Uterus (tissue), 3 donors: ENCODE measurements at regions not wholly inside any gene's neighbourhood (a gene's known extent, or its start where the extent isn't known, plus 50 kb on each side); places are given as distances from the start of the nearest gene placed in this dataset.

Experiments used
- DNase-seq, 2 donors: peaks; one replicate each; pipeline ENCODE4 v3.0.0-alpha.2; 2019 to 2020
- H3K27ac ChIP-seq, 2 donors: fragments of 200-600 bp; sonication (generic); 1 replicate in 1 of 2; 2 replicates in 1 of 2; pipeline ENCODE4 v1.5.1; 2016 to 2018
- H3K27me3 ChIP-seq, 2 donors: fragments of 200-600 bp; sonication (generic); one replicate each; pipeline ENCODE4 v1.5.1; 2018 to 2019; ENCODE audit warnings: control low read depth in 1 of 2
- H3K36me3 ChIP-seq, 2 donors: fragments of 200-600 bp; sonication (generic); one replicate each; pipeline ENCODE4 v1.5.1; 2019; ENCODE audit warnings: control low read depth in 1 of 2
- H3K4me1 ChIP-seq, 2 donors: fragments of 200-600 bp; sonication (generic); one replicate each; pipeline ENCODE4 v1.5.1; 2018 to 2019; ENCODE audit warnings: control low read depth in 1 of 2
- H3K4me3 ChIP-seq, 2 donors: fragments of 200-600 bp; sonication (generic); 1 replicate in 1 of 2; 2 replicates in 1 of 2; pipeline ENCODE4 v1.5.1; 2018 to 2019; ENCODE audit warnings: mild to moderate bottlenecking in 1 of 2
- H3K9me3 ChIP-seq, 2 donors: fragments of 200-600 bp; sonication (generic); one replicate each; pipeline ENCODE4 v1.5.1; 2019; ENCODE audit warnings: control low read depth in 1 of 2
- POLR2A ChIP-seq, 2 donors: fragments of 450-650 bp; IDR thresholded peaks; one replicate each; pipeline ENCODE4 v1.6.1; 2016; ENCODE audit warnings: antibody characterized with exemption in 2 of 2, mild to moderate bottlenecking in 1 of 2, moderate library complexity in 1 of 2
- intact Hi-C: fragments of 100-400 bp; cut with DNase I; formaldehyde crosslinking; loops from one replicate; pipeline ENCODE4 v1.15.1; 2023; ENCODE audit warnings: low total_unique reads
- TF ChIP-seq, protein P1 (sequence below), 4 experiments: fragments of 200-600 bp in 2 of 4; fragments of 450-650 bp in 2 of 4; sonication (generic) in 2 of 4; IDR thresholded peaks; one replicate each; pipeline ENCODE4 v1.5.1; 2016 to 2019; ENCODE audit warnings: antibody characterized with exemption in 4 of 4, mild to moderate bottlenecking in 2 of 4, moderate library complexity in 1 of 4
- donor health status: DM: yes; HTN: yes; CAD: no.

DNA sequence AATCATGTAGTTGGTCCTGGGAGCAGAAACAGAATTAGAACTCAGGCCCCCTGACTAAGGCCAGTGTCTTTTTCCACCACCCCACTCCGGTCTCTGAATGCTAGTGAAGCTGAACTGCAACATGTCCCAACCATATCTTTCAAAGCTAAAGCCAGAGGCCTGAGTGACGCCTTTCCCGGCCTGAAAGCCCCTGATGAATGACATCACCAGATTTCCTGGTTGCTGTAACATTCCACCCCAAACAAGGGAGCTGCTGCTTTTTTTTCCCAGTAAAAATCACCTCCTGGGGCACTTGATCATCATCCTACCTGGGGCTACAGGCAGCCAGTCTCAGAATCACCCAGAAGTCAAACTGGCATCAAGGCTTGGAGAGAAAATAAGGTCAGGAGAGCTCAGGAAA lies 162.7 kb downstream of the ARL4C start:
- H3K27ac ChIP-seq, result no peak overlapping the region
- no peaks in the 10 kb centered on the region for H3K36me3 ChIP-seq
- no peaks in the 10 kb centered on the region for H3K27me3 ChIP-seq
- DNase-seq, result no peak
- H3K4me3 ChIP-seq, result no peak overlapping the region
- TF ChIP-seq POLR2A (IDR thresholded peaks at IDR 0.05), result no peak
- TF ChIP-seq, protein P1, sequence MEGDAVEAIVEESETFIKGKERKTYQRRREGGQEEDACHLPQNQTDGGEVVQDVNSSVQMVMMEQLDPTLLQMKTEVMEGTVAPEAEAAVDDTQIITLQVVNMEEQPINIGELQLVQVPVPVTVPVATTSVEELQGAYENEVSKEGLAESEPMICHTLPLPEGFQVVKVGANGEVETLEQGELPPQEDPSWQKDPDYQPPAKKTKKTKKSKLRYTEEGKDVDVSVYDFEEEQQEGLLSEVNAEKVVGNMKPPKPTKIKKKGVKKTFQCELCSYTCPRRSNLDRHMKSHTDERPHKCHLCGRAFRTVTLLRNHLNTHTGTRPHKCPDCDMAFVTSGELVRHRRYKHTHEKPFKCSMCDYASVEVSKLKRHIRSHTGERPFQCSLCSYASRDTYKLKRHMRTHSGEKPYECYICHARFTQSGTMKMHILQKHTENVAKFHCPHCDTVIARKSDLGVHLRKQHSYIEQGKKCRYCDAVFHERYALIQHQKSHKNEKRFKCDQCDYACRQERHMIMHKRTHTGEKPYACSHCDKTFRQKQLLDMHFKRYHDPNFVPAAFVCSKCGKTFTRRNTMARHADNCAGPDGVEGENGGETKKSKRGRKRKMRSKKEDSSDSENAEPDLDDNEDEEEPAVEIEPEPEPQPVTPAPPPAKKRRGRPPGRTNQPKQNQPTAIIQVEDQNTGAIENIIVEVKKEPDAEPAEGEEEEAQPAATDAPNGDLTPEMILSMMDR (IDR thresholded peaks at IDR 0.05), result no peak
- intact Hi-C loops, result no loop called here
- no peaks in the 10 kb centered on the region for H3K4me1 ChIP-seq
- no peaks in the 10 kb centered on the region for H3K9me3 ChIP-seq

- TF ChIP-seq POLR2A (IDR thresholded peaks at IDR 0.05), result no peak
- TF ChIP-seq, protein P1 (IDR thresholded peaks at IDR 0.05), result no peak
- no peak for DNase-seq
- intact Hi-C loops, result no loop called here
- H3K27ac ChIP-seq, result no peak overlapping the region
- no peak overlapping the region for H3K4me3 ChIP-seq
- H3K9me3 ChIP-seq, result no peaks in the 10 kb centered on the region
- H3K4me1 ChIP-seq, result no peaks in the 10 kb centered on the region
- H3K36me3 ChIP-seq, result no peaks in the 10 kb centered on the region
- H3K27me3 ChIP-seq, result no peaks in the 10 kb centered on the region
Measured at GRCh38 chr2:234333168-234334130, 163.4 kb downstream of the ARL4C start.

- Histone ChIP-seq H3K36me3 (no peaks in the 10 kb centered on the region), H3K9me3 (no peaks in the 10 kb centered on the region), H3K27me3 (no peaks in the 10 kb centered on the region), H3K4me3 (no peak overlapping the region), H3K27ac (no peak overlapping the region), H3K4me1 (no peaks in the 10 kb centered on the region)
- no peak for DNase-seq
- TF ChIP-seq, protein P1 (IDR thresholded peaks at IDR 0.05), result no peak
- no peak for TF ChIP-seq POLR2A (IDR thresholded peaks at IDR 0.05)
- intact Hi-C loops, result no loop called here
Measured at GRCh38 chr2:234331966-234332365, 164.9 kb downstream of the ARL4C start.

- no peak for TF ChIP-seq POLR2A (IDR thresholded peaks at IDR 0.05)
- TF ChIP-seq, protein P1 (IDR thresholded peaks at IDR 0.05), result no peak
- Histone ChIP-seq H3K27ac (no peak overlapping the region), H3K36me3 (no peaks in the 10 kb centered on the region), H3K27me3 (no peaks in the 10 kb centered on the region), H3K9me3 (no peaks in the 10 kb centered on the region), H3K4me3 (no peak overlapping the region), H3K4me1 (no peaks in the 10 kb centered on the region)
- no peak for DNase-seq
- intact Hi-C loops, result no loop called here
Measured at GRCh38 chr2:234331566-234331965, 165.3 kb downstream of the ARL4C start.

DNA sequence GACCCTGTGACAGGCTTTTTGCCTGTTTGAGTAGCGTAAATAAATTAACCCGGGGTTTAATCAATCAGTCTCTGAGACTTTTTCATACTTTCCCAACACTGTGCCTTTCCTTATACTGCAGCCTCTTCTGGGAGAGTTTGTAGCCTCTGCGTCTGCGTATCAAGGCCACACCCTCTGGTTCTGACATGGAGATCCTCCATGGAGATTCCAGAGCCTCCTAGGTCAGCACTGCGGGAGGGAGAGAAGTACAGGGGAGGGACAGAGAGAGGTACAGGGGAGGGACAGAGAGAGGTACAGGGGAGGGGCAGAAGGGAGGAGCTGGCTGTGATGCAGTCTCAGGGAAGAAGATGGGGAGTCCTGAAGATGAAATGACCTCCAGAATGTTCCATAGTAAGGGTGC lies 166.0 kb downstream of the ARL4C start:
- DNase-seq, result no peak
- TF ChIP-seq, protein P1 (IDR thresholded peaks at IDR 0.05), result no peak
- TF ChIP-seq POLR2A (IDR thresholded peaks at IDR 0.05), result no peak
- Histone ChIP-seq H3K9me3 (no peaks in the 10 kb centered on the region), H3K36me3 (no peaks in the 10 kb centered on the region), H3K4me1 (no peaks in the 10 kb centered on the region), H3K27me3 (no peaks in the 10 kb centered on the region), H3K4me3 (no peak overlapping the region), H3K27ac (no peak overlapping the region)
- intact Hi-C loops, result no loop called here
